Astrocyte of the cerebellum (primary cell): ENCODE measurements at regions not wholly inside any gene's neighbourhood (a gene's known extent, or its start where the extent isn't known, plus 50 kb on each side); places are given as distances from the start of the nearest gene placed in this dataset.

Experiments
- DNase-seq: peaks from one replicate; pipeline ENCODE4 v3.0.0-alpha.2; 2011; ENCODE audit warnings: low read depth
- H3K4me3 ChIP-seq: 2 replicates; pipeline ENCODE4 v1.5.1; 2011; ENCODE audit warnings: mild to moderate bottlenecking, low read depth, low read length, moderate library complexity
- CTCF ChIP-seq: IDR thresholded peaks from 2 replicates; pipeline ENCODE4 v1.5.1; 2012; ENCODE audit warnings: low read length, low read depth, moderate library complexity, mild to moderate bottlenecking; ENCODE audit errors: missing control alignments
- in situ Hi-C: cut with HindIII; loops from 2 replicates; pipeline ENCODE4 v1.10.0; 2017; ENCODE audit warnings: low sequenced_read_pairs

GRCh38 chr13:40026174-40026585 lies 370.7 kb downstream of the COG6 start:
- TF ChIP-seq CTCF: no peak
- DNase-seq: no peak
- H3K4me3 ChIP-seq: no peak overlapping the region
- in situ Hi-C loops: loop anchor here (5.0 kb wide), 1 partner anchor 61 kb away; no protein-coding TSS in a partner anchor

- DNase-seq: no peak
- no peak for TF ChIP-seq CTCF
- H3K4me3 ChIP-seq: no peak overlapping the region
- in situ Hi-C loops: loop anchor here (5.0 kb wide), 1 partner anchor 61 kb away; no protein-coding TSS in a partner anchor
These were observed 371.3 kb downstream of the COG6 start for GRCh38 chr13:40026741-40027140.

GRCh38 chr13:40028446-40028845 lies 373.0 kb downstream of the COG6 start:
- in situ Hi-C loops: loop anchor here (5.0 kb wide), 1 partner anchor 59 kb away; no protein-coding TSS in a partner anchor
- no peak for DNase-seq
- no peak for TF ChIP-seq CTCF

GRCh38 chr13:40031031-40031430 lies 375.6 kb downstream of the COG6 start:
- in situ Hi-C loops: no loop called here
- peak; percentile 12 for DNase-seq
- H3K4me3 ChIP-seq: no peak overlapping the region
- no peak for TF ChIP-seq CTCF

More at GRCh38 chr13:40028446-40028845, 373.0 kb downstream of the COG6 start:
- no peak overlapping the region for H3K4me3 ChIP-seq

GRCh38 chr13:40039061-40039460 lies 383.6 kb downstream of the COG6 start:
- TF ChIP-seq CTCF: no peak
- DNase-seq: no peak
- in situ Hi-C loops: no loop called here
- H3K4me3 ChIP-seq: no peak overlapping the region

- in situ Hi-C loops: no loop called here
- no peak for TF ChIP-seq CTCF
- H3K4me3 ChIP-seq: no peak overlapping the region
These were observed 387.5 kb downstream of the COG6 start for GRCh38 chr13:40042991-40043390.

More at GRCh38 chr13:40042991-40043390, 387.5 kb downstream of the COG6 start:
- DNase-seq: no peak
